ENCODE measurements at regions not wholly inside any gene's neighbourhood (a gene's known extent, or its start where the extent isn't known, plus 50 kb on each side); places are given as distances from the start of the nearest gene placed in this dataset.

DNA sequence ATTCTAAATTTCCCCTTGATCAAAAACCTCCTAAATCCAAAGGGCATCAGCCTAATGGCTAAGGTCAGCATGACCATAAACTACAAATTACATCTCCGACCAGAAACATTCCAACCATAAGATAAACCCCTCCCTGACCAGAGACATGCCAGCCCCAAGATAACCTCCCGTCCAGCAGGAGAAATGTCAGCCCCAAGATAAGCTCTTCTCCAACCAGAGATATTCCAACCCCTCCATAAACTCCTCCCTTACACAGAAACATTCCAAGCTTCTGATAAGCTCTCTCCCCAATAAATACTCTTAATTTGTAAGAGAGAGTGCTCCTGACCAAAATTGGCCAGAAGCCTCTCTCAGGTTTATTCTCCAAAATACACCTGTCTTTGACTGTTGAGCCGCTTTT lies 274.0 kb downstream of the RNF152 start:
- POLR2A ChIA-PET, result no interaction called here
- ATAC-seq (no peak), DNase-seq (ENCODE audit: low read depth, low spot score) (no peak)
- H3K4me3 ChIP-seq (replicated peaks in 1 of 2; ENCODE audit: low read depth in 1 of 2, low read length in 2 of 2), result no peak overlapping the region
- no peak overlapping the region for H3K27ac ChIP-seq (ENCODE audit: low read depth, low read length)
- no peak overlapping the region for H3K9ac ChIP-seq (ENCODE audit: low read length)
- H3K4me1 ChIP-seq (ENCODE audit: control insufficient read depth in 1 of 2, insufficient read depth in 2 of 2, low read length in 2 of 2), result no peaks in the 10 kb centered on the region
- intact Hi-C loops (cut with micrococcal nuclease), result no loop called here
- H3K27me3 ChIP-seq (ENCODE audit: insufficient read depth, low read length), result no peaks in the 10 kb centered on the region
- H3K9me2 ChIP-seq (ENCODE audit: insufficient read depth), result no peaks in the 10 kb centered on the region
- CTCF ChIA-PET, result no interaction called here
- BruUV-seq (replicated peaks), result no TSS peak
- H3K79me2 ChIP-seq (ENCODE audit: insufficient read depth, low read length), result no peaks in the 10 kb centered on the region
- no peak overlapping the region for H2AFZ ChIP-seq (ENCODE audit: low read depth, low read length, poor library complexity, severe bottlenecking)
- RAD21 ChIA-PET (ENCODE audit: low non-redundant PET in 1 of 2, low total read pairs in 2 of 2, uncharacterized antibody in 2 of 2, unreplicated experiment in 2 of 2), result no interaction called here
- TF ChIP-seq CEBPB (IDR thresholded peaks at IDR 0.05; ENCODE audit: low read depth), result no peak
- no peak for TF ChIP-seq ZNF274 (IDR thresholded peaks at IDR 0.05; ENCODE audit: low read depth, low read length)
- TF ChIP-seq SP1 (IDR thresholded peaks at IDR 0.05; ENCODE audit: low read depth), result no peak
- H4K20me1 ChIP-seq (ENCODE audit: insufficient read depth), result no peaks in the 10 kb centered on the region
- H3K9me3 ChIP-seq (ENCODE audit: control insufficient read depth in 1 of 2, insufficient read depth in 1 of 2, low read depth in 1 of 2, low read length in 2 of 2), result no peaks in the 10 kb centered on the region
- H3K4me2 ChIP-seq (ENCODE audit: low read length), result no peak overlapping the region
- no peaks in the 10 kb centered on the region for H3K36me3 ChIP-seq (ENCODE audit: control insufficient read depth in 1 of 2, insufficient read depth in 2 of 2, low read length in 2 of 2)

DNA sequence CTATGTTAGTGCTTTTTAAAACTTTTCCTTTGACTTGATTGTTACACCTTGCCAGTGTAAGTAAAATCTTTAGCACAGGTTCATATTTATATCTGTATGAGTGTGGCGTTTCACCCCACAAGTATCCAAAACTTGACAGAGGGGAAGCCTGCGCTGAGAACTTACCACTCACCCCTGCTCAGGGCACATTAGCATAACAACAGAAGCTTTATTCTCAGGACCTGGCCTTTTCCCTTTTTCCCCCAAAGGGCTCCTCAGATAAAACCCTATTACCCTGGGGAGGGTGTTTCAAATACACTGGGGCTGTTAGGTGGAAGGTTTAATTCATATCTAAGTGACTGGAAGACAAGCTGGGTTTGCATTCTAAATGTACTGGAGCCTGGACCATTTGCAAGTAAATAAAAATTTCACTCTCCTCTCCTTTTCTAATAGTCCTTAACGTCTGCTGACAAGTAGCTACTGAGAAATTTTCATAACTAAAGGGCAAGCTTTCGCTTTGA lies 276.6 kb downstream of the RNF152 start:
- H3K79me2 ChIP-seq (ENCODE audit: insufficient read depth, low read length), result no peaks in the 10 kb centered on the region
- DNase-seq (ENCODE audit: low read depth, low spot score) (no peak), ATAC-seq (no peak)
- no peak overlapping the region for H3K27ac ChIP-seq (ENCODE audit: low read depth, low read length)
- no peaks in the 10 kb centered on the region for H3K9me2 ChIP-seq (ENCODE audit: insufficient read depth)
- TF ChIP-seq POLR2A (IDR thresholded peaks at IDR 0.05; ENCODE audit: borderline replicate concordance, extremely low read depth, insufficient read depth, insufficient read length) (no peak), EZH2phosphoT487 (IDR thresholded peaks at IDR 0.05; ENCODE audit: borderline replicate concordance) (no peak), SRF (IDR thresholded peaks at IDR 0.05; ENCODE audit: low read depth) (no peak)
- TF ChIP-seq, protein P1, sequence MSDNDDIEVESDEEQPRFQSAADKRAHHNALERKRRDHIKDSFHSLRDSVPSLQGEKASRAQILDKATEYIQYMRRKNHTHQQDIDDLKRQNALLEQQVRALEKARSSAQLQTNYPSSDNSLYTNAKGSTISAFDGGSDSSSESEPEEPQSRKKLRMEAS (IDR thresholded peaks at IDR 0.05), result no peak
- no peak overlapping the region for H3K4me2 ChIP-seq (ENCODE audit: low read length)
- ChIA-PET POLR2A (no interaction called here), RAD21 (ENCODE audit: low non-redundant PET in 1 of 2, low total read pairs in 2 of 2, uncharacterized antibody in 2 of 2, unreplicated experiment in 2 of 2) (no interaction called here), CTCF (no interaction called here)
- no peak overlapping the region for H3K4me3 ChIP-seq (replicated peaks in 1 of 2; ENCODE audit: low read depth in 1 of 2, low read length in 2 of 2)
- H3K36me3 ChIP-seq (ENCODE audit: control insufficient read depth in 1 of 2, insufficient read depth in 2 of 2, low read length in 2 of 2), result no peaks in the 10 kb centered on the region
- no peaks in the 10 kb centered on the region for H4K20me1 ChIP-seq (ENCODE audit: insufficient read depth)
- no peaks in the 10 kb centered on the region for H3K4me1 ChIP-seq (ENCODE audit: control insufficient read depth in 1 of 2, insufficient read depth in 2 of 2, low read length in 2 of 2)
- no TSS peak for BruUV-seq (replicated peaks)
- H3K27me3 ChIP-seq (ENCODE audit: insufficient read depth, low read length), result no peaks in the 10 kb centered on the region
- no peak overlapping the region for H2AFZ ChIP-seq (ENCODE audit: low read depth, low read length, poor library complexity, severe bottlenecking)
- intact Hi-C loops (cut with micrococcal nuclease), result no loop called here
- H3K9me3 ChIP-seq (ENCODE audit: control insufficient read depth in 1 of 2, insufficient read depth in 1 of 2, low read depth in 1 of 2, low read length in 2 of 2), result no peaks in the 10 kb centered on the region
- no peak overlapping the region for H3K9ac ChIP-seq (ENCODE audit: low read length)

Measured in HCT116 (cell line).